SK-N-MC (cell line): ENCODE measurements at regions not wholly inside any gene's neighbourhood (a gene's known extent, or its start where the extent isn't known, plus 50 kb on each side); places are given as distances from the start of the nearest gene placed in this dataset.
"Not testable (repeated sequence)": the region's sequence is repeated elsewhere in the genome, so short reads cannot be mapped to it uniquely, and the experiment has no call there.

Experiments used
- DNase-seq: peaks from one replicate; pipeline ENCODE4 v3.0.0-alpha.2; 2011; ENCODE audit warnings: low read depth, low spot score
- H3K27ac ChIP-seq: fragments of 200-600 bp; sonication (generic); 2 replicates; pipeline ENCODE4 v1.5.1; 2016; ENCODE audit warnings: mixed run types
- H3K36me3 ChIP-seq: fragments of 200-600 bp; sonication (generic); 2 replicates; pipeline ENCODE4 v1.6.1; 2017; ENCODE audit warnings: antibody characterized with exemption, low read length, mixed read lengths; ENCODE audit not compliant: insufficient read depth
- H3K4me3 ChIP-seq: fragments of 200-600 bp; sonication (generic); 2 replicates; pipeline ENCODE4 v1.5.1; 2016
- H3K9ac ChIP-seq: fragments of 200-600 bp; sonication (generic); 2 replicates; pipeline ENCODE4 v1.8.0; 2017; ENCODE audit warnings: mixed run types, mixed read lengths; ENCODE audit not compliant: insufficient read length
- H3K9me3 ChIP-seq: fragments of 200-600 bp; sonication (generic); 2 replicates; pipeline ENCODE4 v1.6.1; 2017; ENCODE audit warnings: low read depth, mild to moderate bottlenecking, antibody characterized with exemption, low read length, moderate library complexity, mixed read lengths
- EZH2 ChIP-seq: fragments of 200-600 bp; sonication (generic); IDR thresholded peaks from one replicate; pipeline ENCODE4 v1.6.1; 2017; ENCODE audit warnings: antibody characterized with exemption
- FOXP2 ChIP-seq: optimal IDR thresholded peaks from 2 replicates; pipeline ENCODE3; 2011; ENCODE audit warnings: mild to moderate bottlenecking, moderate library complexity; ENCODE audit not compliant: insufficient read depth; ENCODE audit errors: extremely low read length, control extremely low read depth
- POLR2AphosphoS5 ChIP-seq: IDR thresholded peaks from 2 replicates; pipeline ENCODE4 v1.6.1; 2012; ENCODE audit warnings: mild to moderate bottlenecking, low read depth, low read length, borderline replicate concordance

- Histone ChIP-seq H3K27ac (no peak overlapping the region), H3K4me3 (no peak overlapping the region), H3K36me3 (0 out of 2 replicates have a peak, but pooled peaks cover 4% of the 10 kb centered on the region), H3K9me3 (no peaks in the 10 kb centered on the region; the same call in 1 of the 2 replicates), H3K9ac (no peak overlapping the region)
- no peak for DNase-seq
- TF ChIP-seq FOXP2 = no peak
- no peak for TF ChIP-seq EZH2
- no peak for TF ChIP-seq POLR2AphosphoS5
These were observed 61.7 kb upstream of the LIFR start for GRCh38 chr5:38618154-38618553.

- peak overlapping the region; percentile 74; the same call in 1 of the 2 replicates for H3K27ac ChIP-seq
- no peak for TF ChIP-seq POLR2AphosphoS5
- no peak for TF ChIP-seq FOXP2
- no peak for TF ChIP-seq EZH2
- no peaks in the 10 kb centered on the region; the same call in 1 of the 2 replicates for H3K9me3 ChIP-seq
- no peak overlapping the region for H3K4me3 ChIP-seq
- 0 out of 2 replicates have a peak, but pooled peaks cover 4% of the 10 kb centered on the region for H3K36me3 ChIP-seq
- no peak for DNase-seq
- H3K9ac ChIP-seq = no peak overlapping the region
These were observed 64.9 kb upstream of the LIFR start for GRCh38 chr5:38621331-38621730.

DNA sequence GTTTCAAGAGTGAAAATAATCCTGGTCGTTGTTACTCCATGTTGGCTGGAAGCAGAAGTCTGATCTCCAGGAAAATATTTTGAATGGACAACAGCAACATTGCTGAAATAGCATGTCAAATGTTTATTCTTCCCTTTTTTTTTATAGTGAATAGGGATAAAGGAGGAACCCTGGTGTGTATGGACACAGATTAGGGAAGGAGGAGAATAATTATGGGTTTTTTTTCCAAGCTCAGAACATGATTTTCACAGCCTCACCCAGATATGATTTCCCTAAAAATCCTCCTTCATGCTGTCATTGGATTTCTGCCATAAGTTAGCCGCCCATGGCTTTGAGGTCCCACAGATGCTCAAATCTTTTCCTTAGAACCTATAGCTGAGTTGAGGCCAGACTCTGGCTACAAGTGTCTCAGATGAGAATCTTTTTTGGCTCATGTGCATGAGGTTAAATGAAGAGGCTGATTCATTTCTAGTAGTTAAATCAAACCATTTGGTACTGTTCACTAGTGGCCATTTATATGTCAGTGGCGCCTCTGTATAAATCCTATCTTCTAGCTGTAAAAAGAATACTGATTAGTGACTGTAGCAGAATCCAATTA lies 65.5 kb upstream of the LIFR start:
- TF ChIP-seq EZH2 = no peak
- no peak for TF ChIP-seq FOXP2
- no peak for TF ChIP-seq POLR2AphosphoS5
- H3K9ac ChIP-seq = no peak overlapping the region
- H3K9me3 ChIP-seq = no peaks in the 10 kb centered on the region; the same call in 1 of the 2 replicates
- no peak for DNase-seq
- H3K4me3 ChIP-seq = peak overlapping the region; percentile 31; the same call in 1 of the 2 replicates
- 0 out of 2 replicates have a peak, but pooled peaks cover 4% of the 10 kb centered on the region for H3K36me3 ChIP-seq
- peak overlapping the region; percentile 74 for H3K27ac ChIP-seq

DNA sequence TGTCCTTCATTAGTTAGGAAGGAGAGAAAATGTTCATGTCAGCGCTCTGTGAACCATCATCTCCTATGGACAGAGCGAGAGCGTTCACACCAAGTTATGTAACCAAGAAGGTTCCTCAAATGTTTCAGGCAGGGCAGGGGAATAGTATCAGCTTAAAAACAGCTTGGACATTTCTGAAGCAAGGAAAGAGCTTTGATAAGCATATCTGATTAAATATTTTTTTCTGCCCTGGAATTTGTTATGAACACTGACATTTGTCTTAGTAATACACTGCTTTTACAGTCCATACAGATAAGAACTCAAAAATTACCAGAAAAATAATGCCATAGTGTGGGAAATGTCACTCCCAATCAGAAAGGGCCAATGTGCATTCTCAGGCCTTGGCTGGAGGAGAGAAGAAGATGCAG lies 66.3 kb upstream of the LIFR start:
- Histone ChIP-seq H3K27ac (peak overlapping the region; percentile 74), H3K4me3 (peak overlapping the region; percentile 31; the same call in 1 of the 2 replicates), H3K9me3 (no peaks in the 10 kb centered on the region; the same call in 1 of the 2 replicates), H3K9ac (no peak overlapping the region), H3K36me3 (no peaks in the 10 kb centered on the region)
- TF ChIP-seq EZH2 (no peak), FOXP2 (no peak), POLR2AphosphoS5 (no peak)
- no peak for DNase-seq

DNA sequence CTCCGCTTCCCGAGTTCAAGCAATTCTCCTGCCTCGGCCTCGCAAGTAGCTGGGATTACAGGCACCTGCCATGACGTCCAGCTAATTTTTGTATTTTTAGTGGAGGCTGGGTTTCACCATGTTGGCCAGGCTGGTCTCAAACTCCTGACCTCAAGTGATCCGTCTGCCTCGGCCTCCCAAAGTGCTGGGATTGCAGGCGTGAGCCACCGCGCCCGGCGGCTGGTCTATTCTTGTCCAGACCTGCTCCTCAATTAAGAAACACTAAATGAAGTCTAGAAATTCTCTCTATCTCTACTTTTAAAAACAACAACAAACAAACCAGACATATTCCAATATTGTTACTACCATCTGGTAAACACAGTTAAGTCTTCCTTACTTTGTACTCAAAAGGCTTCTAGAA lies 68.1 kb upstream of the LIFR start:
- not testable (repeated sequence) for H3K9me3 ChIP-seq, H3K4me3 ChIP-seq, H3K27ac ChIP-seq, H3K9ac ChIP-seq, DNase-seq, H3K36me3 ChIP-seq

- not testable (repeated sequence) for H3K9me3 ChIP-seq, H3K36me3 ChIP-seq, H3K4me3 ChIP-seq, H3K9ac ChIP-seq, DNase-seq, H3K27ac ChIP-seq
These were observed 74.9 kb upstream of the LIFR start for GRCh38 chr5:38631376-38631775.

DNA sequence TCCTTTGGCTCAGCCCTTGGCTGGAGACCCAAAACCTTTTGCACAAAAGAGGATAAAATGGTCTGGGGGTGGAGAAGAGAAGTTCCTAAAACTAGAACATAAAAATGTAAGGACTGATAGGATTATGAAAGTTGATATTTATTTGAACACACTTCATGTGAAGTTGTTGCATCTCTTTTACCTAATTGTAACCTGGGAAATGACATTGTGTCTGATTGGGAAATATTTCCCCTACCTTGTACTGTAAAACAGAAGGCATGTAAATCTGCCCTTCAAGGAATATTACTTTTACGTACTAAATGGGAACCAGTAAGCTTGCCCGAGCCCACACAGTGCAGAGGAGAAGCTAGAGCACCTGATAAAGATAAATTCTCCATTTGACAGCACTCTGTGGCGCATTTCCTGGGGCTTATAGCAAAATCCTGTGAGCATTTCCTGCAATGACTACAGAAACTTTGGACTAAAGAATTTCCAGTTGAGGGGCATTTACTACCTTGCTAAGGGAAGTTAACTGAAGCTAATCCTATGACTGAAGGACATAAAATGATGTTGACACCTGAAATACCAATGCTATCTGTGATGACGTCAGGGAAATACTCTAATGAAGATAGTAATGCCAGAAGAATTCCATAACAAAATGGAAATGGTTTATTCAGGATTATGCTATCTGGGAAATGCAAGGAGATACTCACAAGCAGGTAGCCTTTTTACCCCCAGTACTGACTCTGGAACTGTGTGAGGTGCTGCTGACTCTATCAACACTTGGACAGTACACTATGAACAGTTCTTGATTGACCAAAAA lies 78.3 kb upstream of the LIFR start:
- no peak overlapping the region for H3K4me3 ChIP-seq
- H3K9ac ChIP-seq = no peak overlapping the region
- TF ChIP-seq FOXP2 (no peak), EZH2 (no peak), POLR2AphosphoS5 (no peak)
- H3K36me3 ChIP-seq = no peaks in the 10 kb centered on the region
- no peaks in the 10 kb centered on the region for H3K9me3 ChIP-seq
- DNase-seq = no peak
- H3K27ac ChIP-seq = no peak overlapping the region

GRCh38 chr5:38636626-38637025 lies 80.2 kb upstream of the LIFR start:
- no peak overlapping the region for H3K27ac ChIP-seq
- no peak for TF ChIP-seq FOXP2
- TF ChIP-seq POLR2AphosphoS5 = no peak
- TF ChIP-seq EZH2 = no peak
- H3K9ac ChIP-seq = no peak overlapping the region
- no peaks in the 10 kb centered on the region for H3K36me3 ChIP-seq
- no peak for DNase-seq
- no peak overlapping the region for H3K4me3 ChIP-seq
- H3K9me3 ChIP-seq = no peaks in the 10 kb centered on the region

- Histone ChIP-seq H3K9ac (no peak overlapping the region), H3K36me3 (no peaks in the 10 kb centered on the region), H3K27ac (no peak overlapping the region), H3K9me3 (no peaks in the 10 kb centered on the region), H3K4me3 (no peak overlapping the region)
- TF ChIP-seq FOXP2 (no peak), POLR2AphosphoS5 (no peak), EZH2 (no peak)
- DNase-seq = no peak
These were observed 82.2 kb upstream of the LIFR start for GRCh38 chr5:38638656-38639055.
